ENCODE measurements at regions not wholly inside any gene's neighbourhood (a gene's known extent, or its start where the extent isn't known, plus 50 kb on each side); places are given as distances from the start of the nearest gene placed in this dataset.
A peak's percentile ranks its signal among the peaks of the same experiment; 100 is the strongest.

- no peak for TF ChIP-seq ZNF114 (CRISPR knock-in tag; IDR thresholded peaks at IDR 0.05)
- TF ChIP-seq ZNF462 (CRISPR knock-in tag; IDR thresholded peaks at IDR 0.05): no peak
- TF ChIP-seq EZH2 (IDR thresholded peaks at IDR 0.05; ENCODE audit: low read depth, unreplicated experiment): no peak
- no peak for TF ChIP-seq ZNF331 (CRISPR knock-in tag; IDR thresholded peaks at IDR 0.05; ENCODE audit: low read depth)
Observed at GRCh38 chr15:66993874-66994696, 71.3 kb upstream of the SMAD3 start (continued).

DNA sequence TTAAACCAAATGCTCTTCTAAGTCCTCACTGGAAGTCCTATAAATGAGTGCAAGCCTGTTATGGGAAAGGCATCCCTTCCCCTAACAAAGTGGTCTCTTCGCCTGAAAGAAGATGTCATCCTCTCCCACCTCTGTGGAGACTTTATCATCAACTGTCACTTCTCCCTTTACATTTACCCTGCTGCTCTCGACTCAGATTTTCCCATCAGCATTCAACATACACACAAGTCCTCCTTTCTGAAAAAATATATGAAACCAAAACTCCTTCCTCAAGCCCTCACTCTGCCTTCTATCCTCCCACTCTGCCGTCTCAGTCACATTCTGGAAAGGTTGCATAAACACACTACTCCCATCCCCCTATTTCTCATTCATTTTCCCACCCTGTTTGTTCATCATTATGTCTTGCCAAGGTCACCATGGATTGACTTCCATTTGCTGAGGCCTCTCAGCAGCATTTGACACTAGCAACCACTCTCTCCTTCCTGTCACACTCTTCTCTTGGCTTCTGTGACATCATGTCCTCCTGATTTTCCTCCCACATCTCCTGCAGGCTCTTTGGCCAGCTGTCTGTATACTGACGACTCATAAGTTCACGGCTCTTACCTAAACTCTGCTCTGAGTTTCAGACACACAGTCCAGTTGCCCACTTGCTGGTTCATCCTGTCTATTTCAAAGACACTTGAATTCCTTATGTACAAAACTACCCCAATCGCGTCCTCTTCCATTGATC is 70.3 kb upstream of the SMAD3 start:
- ATAC-seq (no peak), DNase-seq (ENCODE audit: low spot score) (no peak)
- no peak overlapping the region for H3K4me2 ChIP-seq
- Mint-ChIP-seq H3K9me3 (no peaks in the 10 kb centered on the region), H3K4me1 (no peaks in the 10 kb centered on the region; the same call in 2 of the 3 replicates), H3K27me3 (ENCODE audit: insufficient read depth, low read depth, poor library complexity) (peaks cover 1% of the 10 kb centered on the region), H3K36me3 (ENCODE audit: low read depth) (no peaks in the 10 kb centered on the region; the same call in 1 of the 3 replicates), H3K4me3 (no peak overlapping the region), H3K27ac (no peak overlapping the region)
- no peaks in the 10 kb centered on the region for H3K36me3 ChIP-seq (ENCODE audit: insufficient read depth)
- H3K27me3 ChIP-seq (ENCODE audit: insufficient read depth): no peaks in the 10 kb centered on the region
- no peaks in the 10 kb centered on the region for H3F3A ChIP-seq (replicated peaks; ENCODE audit: low read depth)
- peak overlapping the region; percentile 32; the same call in 1 of the 2 replicates for H2AFZ ChIP-seq
- H3K4me1 ChIP-seq (ENCODE audit: insufficient read depth): no peaks in the 10 kb centered on the region; the same call in 1 of the 2 replicates
- no peaks in the 10 kb centered on the region for H3K79me2 ChIP-seq (replicated peaks; ENCODE audit: insufficient read depth)
- H3K27ac ChIP-seq (ENCODE audit: low read depth): no peak overlapping the region
- no peaks in the 10 kb centered on the region for H3K9me2 ChIP-seq (ENCODE audit: insufficient read depth)
- H3K4me3 ChIP-seq: no peak overlapping the region
- H4K20me1 ChIP-seq (replicated peaks; ENCODE audit: insufficient read depth): no peaks in the 10 kb centered on the region
- TF ChIP-seq ZNF462 (CRISPR knock-in tag; IDR thresholded peaks at IDR 0.05) (no peak), CTCF (conservative IDR thresholded peaks at IDR 0.05; ENCODE audit: low read depth in 2 of 2) (no peak)

Data from GM23338 (cell line).